GM12872 (cell line): ENCODE measurements at regions not wholly inside any gene's neighbourhood (a gene's known extent, or its start where the extent isn't known, plus 50 kb on each side); places are given as distances from the start of the nearest gene placed in this dataset.

Experiments
- CTCF ChIP-seq: IDR thresholded peaks from 3 replicates; pipeline ENCODE4 v1.5.1; 2011; ENCODE audit warnings: low read depth, mild to moderate bottlenecking, low read length, moderate library complexity; ENCODE audit not compliant: insufficient read depth

- TF ChIP-seq CTCF, result no peak
Observed at GRCh38 chr7:40996233-40996677, 706.6 kb downstream of the INHBA start.

- TF ChIP-seq CTCF, result no peak
Observed at GRCh38 chr7:40990841-40991240, 712.0 kb downstream of the INHBA start.

- no peak for TF ChIP-seq CTCF
Observed at GRCh38 chr7:40987571-40987970, 715.3 kb downstream of the INHBA start.

- TF ChIP-seq CTCF, result no peak
Observed at GRCh38 chr7:40986351-40986873, 716.5 kb downstream of the INHBA start.

GRCh38 chr7:40983111-40983510 lies 719.8 kb downstream of the INHBA start:
- TF ChIP-seq CTCF, result no peak

GRCh38 chr7:40979296-40979695 lies 723.6 kb downstream of the INHBA start:
- no peak for TF ChIP-seq CTCF

GRCh38 chr7:40978047-40978446 lies 724.8 kb downstream of the INHBA start:
- TF ChIP-seq CTCF, result no peak
